GM19463 (cell line): ENCODE measurements at regions not wholly inside any gene's neighbourhood (a gene's known extent, or its start where the extent isn't known, plus 50 kb on each side); places are given as distances from the start of the nearest gene placed in this dataset.
A peak's percentile ranks its signal among the peaks of the same experiment; 100 is the strongest.

ENCODE experiments used
- ATAC-seq: cut with Tn5 transposase; IDR thresholded peaks from one replicate; pipeline ENCODE4 v1.9.1; 2021; ENCODE audit warnings: mild to moderate bottlenecking, moderate library complexity; ENCODE audit not compliant: unreplicated experiment

DNA sequence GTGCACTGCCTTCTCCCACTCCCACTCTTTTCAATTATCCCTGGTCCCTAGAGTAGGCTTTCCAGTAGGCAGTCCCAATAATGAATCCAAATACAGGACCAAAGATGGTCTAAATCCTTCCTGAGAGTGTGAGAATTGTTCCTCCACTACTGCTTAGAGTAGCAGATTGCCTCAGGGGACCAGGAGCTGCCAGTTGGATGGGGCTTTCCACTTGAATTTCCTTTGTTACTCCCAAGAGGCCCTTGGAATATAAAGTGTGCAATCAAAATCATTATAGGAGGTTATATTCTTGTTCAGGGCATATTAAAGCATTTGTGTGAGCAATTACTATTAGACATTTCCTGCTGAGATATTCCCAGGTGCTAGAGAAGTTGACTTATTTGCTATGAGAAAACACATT lies 156.6 kb upstream of the TLL1 start:
- no peak for ATAC-seq

- no peak for ATAC-seq
These were observed 154.4 kb upstream of the TLL1 start for GRCh38 chr4:165718660-165719059.

DNA sequence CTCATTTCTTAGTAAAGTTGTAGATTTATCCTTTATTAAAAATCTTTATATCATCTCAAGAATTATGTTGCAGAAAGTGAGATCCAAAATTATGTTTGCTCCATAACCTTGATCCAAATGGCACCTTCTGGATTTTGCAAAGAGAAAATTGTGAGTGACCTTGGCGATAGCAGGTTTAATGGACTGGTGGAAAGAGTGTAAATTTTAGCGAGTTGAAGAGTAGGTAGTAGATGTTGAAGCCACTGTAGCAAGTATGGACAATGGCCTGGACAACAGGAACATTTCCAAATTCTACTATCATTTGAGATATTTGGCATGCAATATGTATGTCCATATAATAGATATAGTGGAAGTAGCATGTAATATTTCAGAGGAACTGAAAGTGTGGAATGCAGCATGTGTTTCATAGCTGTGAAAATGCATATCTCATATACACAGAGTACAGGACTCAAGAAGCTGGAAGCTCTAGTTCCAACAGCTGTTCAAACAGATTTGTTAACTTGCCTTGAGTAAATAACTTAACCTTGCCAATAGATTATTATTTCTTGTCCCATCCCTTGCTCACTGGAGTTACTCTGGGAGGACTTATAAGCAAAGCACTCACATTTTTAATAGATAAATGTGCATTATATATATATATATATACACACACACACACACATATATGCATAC lies 152.5 kb upstream of the TLL1 start:
- no peak for ATAC-seq

DNA sequence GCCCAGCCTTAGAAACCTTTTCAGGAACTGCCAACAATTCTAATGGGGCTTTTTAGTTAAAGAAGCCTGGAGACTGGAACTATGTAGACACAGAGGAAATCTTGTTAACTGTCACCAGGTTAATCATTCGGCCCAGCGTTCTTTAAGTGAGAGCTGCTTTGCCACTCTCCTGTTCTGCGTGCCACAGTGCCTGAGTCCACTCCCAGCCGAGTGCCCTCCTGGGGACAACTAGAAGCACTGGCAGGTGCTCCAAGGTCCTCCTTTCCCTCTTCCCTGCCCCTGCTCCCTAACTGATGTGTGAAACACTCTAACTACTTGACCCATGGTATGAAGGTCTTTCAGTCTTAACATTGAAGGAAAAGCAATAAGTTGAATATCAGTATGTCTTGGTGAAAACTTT lies 151.2 kb upstream of the TLL1 start:
- ATAC-seq = no peak

DNA sequence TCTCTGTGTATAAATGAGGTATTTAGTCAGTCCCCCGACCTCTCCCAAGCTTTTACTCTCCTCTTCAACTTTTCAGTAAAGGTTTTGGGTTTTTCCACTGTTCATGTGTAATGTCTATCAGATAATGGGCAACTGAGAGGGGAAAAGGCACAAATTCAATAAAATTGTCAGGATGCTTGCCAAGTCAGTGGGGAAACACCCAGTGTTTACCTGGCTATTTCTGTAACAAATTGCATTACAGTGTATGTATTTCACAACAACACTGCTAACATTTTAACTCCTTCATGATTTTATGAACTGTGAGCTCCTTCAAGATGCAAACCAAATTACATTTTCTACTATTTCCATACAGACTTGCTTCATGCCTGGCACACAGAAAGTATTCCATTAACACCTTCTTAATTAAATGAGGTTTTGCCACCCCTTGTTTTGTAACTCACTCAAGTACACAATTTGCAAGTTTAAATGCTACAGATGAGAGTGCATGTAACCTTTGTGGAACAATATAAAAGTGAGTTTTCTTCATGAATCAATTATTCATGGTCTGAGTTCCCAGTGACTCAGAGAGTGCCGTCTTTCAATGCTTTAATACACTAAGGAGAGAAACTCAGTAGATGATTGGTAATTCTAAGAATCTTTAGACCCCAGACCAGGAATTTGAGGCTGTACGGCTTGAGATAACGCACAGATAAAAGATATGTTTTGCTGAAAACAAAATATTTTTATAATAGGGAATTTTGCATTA lies 149.8 kb upstream of the TLL1 start:
- no peak for ATAC-seq

DNA sequence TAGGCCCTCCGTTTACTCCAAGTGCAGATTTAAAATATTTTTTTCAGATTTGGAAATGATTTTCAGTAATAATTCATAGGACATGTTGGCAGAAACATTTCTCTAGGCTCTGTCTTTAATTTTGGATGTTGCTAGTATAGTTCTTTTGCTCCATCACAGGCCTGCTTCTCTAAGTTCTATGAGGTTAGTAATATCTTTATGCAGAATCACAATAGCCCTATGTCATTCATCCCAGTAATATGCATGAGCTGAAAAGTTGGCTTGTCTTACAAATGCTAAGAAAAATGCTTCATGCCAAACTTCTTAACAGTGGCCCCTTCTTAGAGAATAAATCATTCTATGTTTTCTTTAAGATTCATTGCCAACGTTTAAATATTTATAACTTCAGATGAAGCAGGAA lies 148.3 kb upstream of the TLL1 start:
- no peak for ATAC-seq

GRCh38 chr4:165725352-165725751 lies 147.7 kb upstream of the TLL1 start:
- ATAC-seq = no peak

DNA sequence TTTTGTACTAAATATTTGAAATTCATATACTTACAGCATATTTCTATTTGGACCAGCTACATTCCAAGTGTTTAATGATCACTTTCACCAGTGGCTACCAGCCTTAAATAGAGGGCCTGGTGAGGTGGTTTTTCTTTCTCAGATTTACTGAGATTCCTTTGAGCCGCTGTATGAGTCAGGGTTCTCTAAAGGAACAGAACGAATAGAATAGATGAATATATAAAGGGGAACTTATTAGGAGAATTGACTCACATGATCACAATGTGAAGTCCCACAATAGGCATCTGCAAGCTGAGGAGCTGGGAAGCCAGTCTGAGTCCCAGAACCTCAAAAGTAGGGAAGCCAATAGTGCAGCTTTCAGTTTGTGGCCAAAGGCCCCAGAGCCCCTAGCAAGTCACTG lies 146.2 kb upstream of the TLL1 start:
- ATAC-seq = no peak

- no peak for ATAC-seq
These were observed 135.6 kb upstream of the TLL1 start for GRCh38 chr4:165737309-165737972.

GRCh38 chr4:165738571-165738970 lies 134.5 kb upstream of the TLL1 start:
- peak; percentile 76 for ATAC-seq

- ATAC-seq = no peak
These were observed 132.1 kb upstream of the TLL1 start for GRCh38 chr4:165740911-165741310.

DNA sequence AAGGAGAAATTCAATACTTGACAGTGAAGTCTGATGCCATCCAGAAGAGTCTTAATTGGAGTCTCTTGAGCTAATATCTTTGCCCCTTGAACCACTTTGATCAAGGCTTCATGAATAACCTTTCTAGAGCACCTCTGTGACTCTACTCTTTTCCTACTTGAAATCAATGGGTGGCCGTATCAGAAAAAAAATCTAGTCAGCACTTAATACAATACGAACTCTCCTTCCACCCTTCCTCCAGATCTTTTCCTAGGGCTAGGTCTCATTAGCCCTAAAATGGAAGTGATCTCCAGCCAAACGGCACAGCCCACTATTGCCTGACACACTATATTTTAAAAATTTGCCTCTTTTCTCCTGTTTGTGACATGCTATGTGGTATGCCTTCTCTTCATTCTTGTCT lies 129.6 kb upstream of the TLL1 start:
- no peak for ATAC-seq

DNA sequence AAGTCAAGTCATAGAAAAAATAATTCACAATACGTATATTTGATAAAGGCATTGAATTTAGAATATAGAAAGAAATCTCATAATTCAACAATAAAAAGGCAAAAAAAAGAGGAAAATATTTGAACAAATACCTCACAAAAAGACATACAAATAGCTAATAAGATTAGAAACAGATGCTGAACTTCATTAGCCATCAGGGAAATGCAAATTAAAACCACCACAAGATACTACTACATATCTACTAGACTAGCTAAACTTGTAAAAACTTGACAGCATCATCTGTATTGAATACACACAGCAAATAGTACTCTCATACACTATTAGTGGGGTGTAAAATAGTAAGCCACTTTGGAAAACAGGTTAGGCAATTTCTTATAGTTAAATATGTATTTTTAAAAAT lies 128.7 kb upstream of the TLL1 start:
- ATAC-seq = no peak

- no peak for ATAC-seq
These were observed 124.7 kb upstream of the TLL1 start for GRCh38 chr4:165748321-165748720.

- no peak for ATAC-seq
These were observed 121.2 kb upstream of the TLL1 start for GRCh38 chr4:165751882-165752281.

- no peak for ATAC-seq
These were observed 118.4 kb upstream of the TLL1 start for GRCh38 chr4:165754664-165755063.

GRCh38 chr4:165756836-165757235 lies 116.2 kb upstream of the TLL1 start:
- ATAC-seq = no peak

DNA sequence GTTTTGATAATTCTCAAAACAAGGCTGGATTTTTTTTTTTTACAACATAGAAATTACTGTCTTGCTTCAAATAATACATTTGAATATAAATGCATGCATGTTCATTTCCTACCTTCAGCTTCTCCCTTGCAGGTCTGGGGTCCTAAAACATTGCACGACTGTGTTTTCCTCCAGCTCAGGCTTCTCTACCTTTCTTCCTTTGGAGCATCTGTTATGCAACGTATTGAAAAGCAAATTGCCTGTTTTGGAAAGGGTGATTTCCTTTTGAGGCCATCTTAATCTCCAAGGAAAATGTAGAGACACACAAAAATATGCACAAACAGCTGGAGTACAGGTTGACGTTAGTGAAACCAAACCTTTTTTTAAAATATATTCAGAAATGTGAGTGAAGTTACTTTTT lies 115.6 kb upstream of the TLL1 start:
- ATAC-seq = no peak

GRCh38 chr4:165758086-165758485 lies 115.0 kb upstream of the TLL1 start:
- ATAC-seq = no peak

- ATAC-seq = no peak
These were observed 112.9 kb upstream of the TLL1 start for GRCh38 chr4:165760182-165760581.

GRCh38 chr4:165761963-165762362 lies 111.1 kb upstream of the TLL1 start:
- no peak for ATAC-seq

DNA sequence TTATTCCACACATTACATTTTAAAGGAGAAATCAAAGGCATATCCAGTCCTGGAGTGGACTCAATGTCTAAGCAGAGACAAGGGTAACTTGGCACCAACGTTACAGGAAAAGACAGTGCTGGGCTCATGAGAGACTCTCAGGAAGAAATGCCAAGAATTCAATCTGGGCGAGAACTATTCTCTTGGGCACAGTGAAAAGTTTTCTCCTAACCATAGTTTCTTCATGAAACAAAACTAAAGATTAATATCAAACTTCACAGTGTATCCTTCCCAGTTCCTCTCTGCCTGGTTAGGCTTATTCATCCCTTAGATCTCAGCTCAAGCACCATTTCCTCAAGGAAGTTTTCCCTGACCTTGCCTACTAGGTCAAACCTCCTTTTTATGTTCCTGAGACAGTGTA lies 109.4 kb upstream of the TLL1 start:
- ATAC-seq = no peak
